Skeletal muscle tissue (tissue), 4 donors: ENCODE measurements at regions not wholly inside any gene's neighbourhood (a gene's known extent, or its start where the extent isn't known, plus 50 kb on each side); places are given as distances from the start of the nearest gene placed in this dataset. TPM values are rescaled to one million over a fixed set of nuclear protein-coding genes. Genes with fewer than 3 reads are reported as not detected.
"Not testable (repeated sequence)": the region's sequence is repeated elsewhere in the genome, so short reads cannot be mapped to it uniquely, and the experiment has no call there.

ENCODE experiments used
- H3K27ac ChIP-seq: one replicate; pipeline ENCODE4 v1.7.0; 2013; ENCODE audit warnings: mild to moderate bottlenecking, low read depth, low read length, inconsistent platforms
- H3K27me3 ChIP-seq, 3 donors: one replicate each; pipeline ENCODE4 v1.7.0; 2013; ENCODE audit warnings: low read length in 3 of 3; ENCODE audit not compliant: control insufficient read depth in 3 of 3, insufficient read depth in 3 of 3
- H3K36me3 ChIP-seq, 3 donors: one replicate each; pipeline ENCODE4 v1.7.0; 2013; ENCODE audit warnings: low read length in 3 of 3; ENCODE audit not compliant: control insufficient read depth in 3 of 3, insufficient read depth in 3 of 3
- H3K4me1 ChIP-seq, 3 donors: one replicate each; pipeline ENCODE4 v1.7.0; 2013; ENCODE audit warnings: low read length in 3 of 3, mild to moderate bottlenecking in 3 of 3; ENCODE audit not compliant: control insufficient read depth in 3 of 3, insufficient read depth in 3 of 3
- H3K4me3 ChIP-seq, 3 donors: one replicate each; pipeline ENCODE4 v1.7.0; 2013; ENCODE audit warnings: low read length in 3 of 3
- H3K9ac ChIP-seq, 3 donors: one replicate each; pipeline ENCODE4 v1.7.0; 2013; ENCODE audit warnings: low read length in 3 of 3, mild to moderate bottlenecking in 3 of 3, moderate library complexity in 2 of 3, low read depth in 1 of 3
- H3K9me3 ChIP-seq, 3 donors: one replicate each; pipeline ENCODE4 v1.7.0; 2013; ENCODE audit warnings: low read length in 3 of 3; ENCODE audit not compliant: control insufficient read depth in 3 of 3
- small RNA-seq: library from RNA; depleted of rRNA; stranded (forward); fragments of <200 nt; gene quantifications from one replicate; pipeline ENCODE3, GENCODE V24; 2014
- donor health status: Osteomylitis.

GRCh38 chr1:43015269-43015668 lies 56.6 kb upstream of the SLC2A1 start:
- no peaks in the 10 kb centered on the region for H3K9me3 ChIP-seq

GRCh38 chr1:43014579-43014978 lies 55.9 kb upstream of the SLC2A1 start:
- not testable (repeated sequence) for H3K9me3 ChIP-seq, H3K36me3 ChIP-seq, H3K9ac ChIP-seq, H3K4me1 ChIP-seq, H3K27ac ChIP-seq, H3K4me3 ChIP-seq
- peaks cover 7 to 18% (median 8%) of the 10 kb centered on the region in 3 donors for H3K27me3 ChIP-seq

More at GRCh38 chr1:43015269-43015668, 56.6 kb upstream of the SLC2A1 start:
- Histone ChIP-seq H3K9ac (no peak overlapping the region), H3K4me1 (no peaks in the 10 kb centered on the region), H3K27ac (no peak overlapping the region), H3K27me3 (peaks cover 7 to 18% (median 8%) of the 10 kb centered on the region in 3 donors), H3K36me3 (no peaks in the 10 kb centered on the region), H3K4me3 (no peak overlapping the region)

- Histone ChIP-seq H3K9ac (no peak overlapping the region), H3K27ac (no peak overlapping the region), H3K36me3 (no peaks in the 10 kb centered on the region), H3K4me3 (no peak overlapping the region), H3K27me3 (peaks cover 28 to 32% (median 31%) of the 10 kb centered on the region in 3 donors), H3K9me3 (no peaks in the 10 kb centered on the region), H3K4me1 (no peaks in the 10 kb centered on the region)
Observed at GRCh38 chr1:43011020-43011419, 52.4 kb upstream of the SLC2A1 start.

GRCh38 chr1:43009274-43009673 lies 50.6 kb upstream of the SLC2A1 start:
- no peaks in the 10 kb centered on the region for H3K9me3 ChIP-seq
- no peak overlapping the region for H3K27ac ChIP-seq
- no peak overlapping the region for H3K9ac ChIP-seq
- no peak overlapping the region for H3K4me3 ChIP-seq
- no peaks in the 10 kb centered on the region for H3K36me3 ChIP-seq
- H3K4me1 ChIP-seq = no peaks in the 10 kb centered on the region
- peaks cover 38 to 40% (median 40%) of the 10 kb centered on the region in 3 donors for H3K27me3 ChIP-seq

- peaks cover 37 to 41% (median 39%) of the 10 kb centered on the region in 3 donors for H3K27me3 ChIP-seq
- H3K27ac ChIP-seq = no peak overlapping the region
- no peak overlapping the region for H3K9ac ChIP-seq
- no peaks in the 10 kb centered on the region for H3K4me1 ChIP-seq
- no peaks in the 10 kb centered on the region for H3K9me3 ChIP-seq
- H3K36me3 ChIP-seq = no peaks in the 10 kb centered on the region
- no peak overlapping the region for H3K4me3 ChIP-seq
Observed at GRCh38 chr1:43008115-43009060, 49.7 kb upstream of the SLC2A1 start.

Small RNA genes lying in the stretch of these regions (small RNA-seq; reads per million reads assigned to genes)
- not detected for gene RF00026
